22Rv1 (cell line): ENCODE measurements at regions not wholly inside any gene's neighbourhood (a gene's known extent, or its start where the extent isn't known, plus 50 kb on each side); places are given as distances from the start of the nearest gene placed in this dataset.

ENCODE experiments used
- ZFX ChIP-seq: fragments of 450-650 bp; IDR thresholded peaks from 2 replicates; pipeline ENCODE4 v1.6.1; 2017; ENCODE audit warnings: antibody characterized with exemption, borderline replicate concordance
- TF ChIP-seq, protein P1 (sequence below): fragments of 450-650 bp; IDR thresholded peaks from 2 replicates; pipeline ENCODE4 v1.5.1; 2017; ENCODE audit warnings: mild to moderate bottlenecking

GRCh38 chr4:149223659-149224058 is 592.0 kb downstream of the IQCM start:
- TF ChIP-seq, protein P1, sequence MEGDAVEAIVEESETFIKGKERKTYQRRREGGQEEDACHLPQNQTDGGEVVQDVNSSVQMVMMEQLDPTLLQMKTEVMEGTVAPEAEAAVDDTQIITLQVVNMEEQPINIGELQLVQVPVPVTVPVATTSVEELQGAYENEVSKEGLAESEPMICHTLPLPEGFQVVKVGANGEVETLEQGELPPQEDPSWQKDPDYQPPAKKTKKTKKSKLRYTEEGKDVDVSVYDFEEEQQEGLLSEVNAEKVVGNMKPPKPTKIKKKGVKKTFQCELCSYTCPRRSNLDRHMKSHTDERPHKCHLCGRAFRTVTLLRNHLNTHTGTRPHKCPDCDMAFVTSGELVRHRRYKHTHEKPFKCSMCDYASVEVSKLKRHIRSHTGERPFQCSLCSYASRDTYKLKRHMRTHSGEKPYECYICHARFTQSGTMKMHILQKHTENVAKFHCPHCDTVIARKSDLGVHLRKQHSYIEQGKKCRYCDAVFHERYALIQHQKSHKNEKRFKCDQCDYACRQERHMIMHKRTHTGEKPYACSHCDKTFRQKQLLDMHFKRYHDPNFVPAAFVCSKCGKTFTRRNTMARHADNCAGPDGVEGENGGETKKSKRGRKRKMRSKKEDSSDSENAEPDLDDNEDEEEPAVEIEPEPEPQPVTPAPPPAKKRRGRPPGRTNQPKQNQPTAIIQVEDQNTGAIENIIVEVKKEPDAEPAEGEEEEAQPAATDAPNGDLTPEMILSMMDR = no peak
- no peak for TF ChIP-seq ZFX
